GM12873 (cell line): ENCODE measurements at regions not wholly inside any gene's neighbourhood (a gene's known extent, or its start where the extent isn't known, plus 50 kb on each side); places are given as distances from the start of the nearest gene placed in this dataset.

Experiments used
- TF ChIP-seq, protein P1 (sequence below): IDR thresholded peaks from 2 replicates; pipeline ENCODE4 v1.5.1; 2012; ENCODE audit warnings: low read depth, mild to moderate bottlenecking, moderate library complexity, low read length, control low read depth; ENCODE audit not compliant: insufficient read depth; ENCODE audit errors: missing control alignments

DNA sequence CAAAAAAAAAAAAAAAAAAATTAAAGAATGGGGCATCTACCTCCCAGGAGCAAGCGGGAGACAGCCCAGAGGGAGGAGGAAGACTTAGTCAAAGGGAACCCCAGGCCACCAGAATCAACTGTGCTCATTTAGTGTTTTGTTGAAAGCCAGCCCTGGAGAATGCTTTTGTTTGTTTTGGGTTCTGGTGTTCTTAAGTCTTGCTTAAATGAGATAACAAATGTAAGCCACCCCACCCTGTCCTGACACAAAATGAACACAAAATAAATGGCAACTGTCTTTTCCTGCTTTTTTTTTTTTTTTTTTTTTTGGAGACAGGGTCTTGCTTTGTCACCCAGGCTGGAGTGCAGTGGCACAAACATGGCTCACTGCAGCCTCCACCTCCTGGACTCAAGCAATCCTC lies 165.0 kb upstream of the JARID2 start:
- TF ChIP-seq, protein P1, sequence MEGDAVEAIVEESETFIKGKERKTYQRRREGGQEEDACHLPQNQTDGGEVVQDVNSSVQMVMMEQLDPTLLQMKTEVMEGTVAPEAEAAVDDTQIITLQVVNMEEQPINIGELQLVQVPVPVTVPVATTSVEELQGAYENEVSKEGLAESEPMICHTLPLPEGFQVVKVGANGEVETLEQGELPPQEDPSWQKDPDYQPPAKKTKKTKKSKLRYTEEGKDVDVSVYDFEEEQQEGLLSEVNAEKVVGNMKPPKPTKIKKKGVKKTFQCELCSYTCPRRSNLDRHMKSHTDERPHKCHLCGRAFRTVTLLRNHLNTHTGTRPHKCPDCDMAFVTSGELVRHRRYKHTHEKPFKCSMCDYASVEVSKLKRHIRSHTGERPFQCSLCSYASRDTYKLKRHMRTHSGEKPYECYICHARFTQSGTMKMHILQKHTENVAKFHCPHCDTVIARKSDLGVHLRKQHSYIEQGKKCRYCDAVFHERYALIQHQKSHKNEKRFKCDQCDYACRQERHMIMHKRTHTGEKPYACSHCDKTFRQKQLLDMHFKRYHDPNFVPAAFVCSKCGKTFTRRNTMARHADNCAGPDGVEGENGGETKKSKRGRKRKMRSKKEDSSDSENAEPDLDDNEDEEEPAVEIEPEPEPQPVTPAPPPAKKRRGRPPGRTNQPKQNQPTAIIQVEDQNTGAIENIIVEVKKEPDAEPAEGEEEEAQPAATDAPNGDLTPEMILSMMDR, result no peak

DNA sequence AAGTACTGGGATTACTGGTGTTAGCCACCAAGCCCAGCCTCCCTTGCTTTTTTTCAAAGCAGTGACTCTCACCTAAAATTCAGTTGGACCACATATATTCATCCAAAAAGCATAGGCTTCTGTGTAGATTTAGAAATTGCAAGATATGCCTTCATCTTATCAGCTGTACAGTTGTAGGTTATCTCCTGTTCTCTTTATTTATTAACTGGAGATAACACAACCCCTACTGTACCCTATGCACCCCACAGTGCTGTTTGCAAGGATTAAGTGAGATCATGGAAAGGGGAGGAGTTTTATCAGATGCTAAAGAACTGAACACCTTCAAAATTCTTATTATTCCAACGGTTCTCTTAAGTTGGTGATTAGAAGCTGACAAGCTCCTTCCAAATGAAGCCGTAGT lies 164.4 kb upstream of the JARID2 start:
- TF ChIP-seq, protein P1, result no peak

DNA sequence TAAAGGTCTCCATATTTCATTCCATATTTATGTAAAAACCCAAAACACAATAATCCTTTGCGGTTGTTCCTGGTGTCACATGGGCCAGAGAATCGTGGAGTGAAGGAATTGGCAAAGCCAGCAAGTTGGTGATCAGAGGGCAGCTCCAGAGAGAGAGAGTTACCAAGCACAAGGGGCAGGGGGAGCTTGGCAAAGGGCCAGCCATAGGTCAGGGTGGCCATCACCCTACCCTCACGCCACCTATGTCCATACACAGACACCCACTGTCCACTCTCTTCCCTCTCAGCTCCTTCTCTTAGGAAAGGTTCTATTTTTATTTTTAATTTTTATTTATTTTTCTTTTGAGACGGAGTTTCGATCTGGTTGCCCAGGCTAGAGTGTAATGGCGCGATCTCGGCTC lies 163.2 kb upstream of the JARID2 start:
- TF ChIP-seq, protein P1, result no peak

DNA sequence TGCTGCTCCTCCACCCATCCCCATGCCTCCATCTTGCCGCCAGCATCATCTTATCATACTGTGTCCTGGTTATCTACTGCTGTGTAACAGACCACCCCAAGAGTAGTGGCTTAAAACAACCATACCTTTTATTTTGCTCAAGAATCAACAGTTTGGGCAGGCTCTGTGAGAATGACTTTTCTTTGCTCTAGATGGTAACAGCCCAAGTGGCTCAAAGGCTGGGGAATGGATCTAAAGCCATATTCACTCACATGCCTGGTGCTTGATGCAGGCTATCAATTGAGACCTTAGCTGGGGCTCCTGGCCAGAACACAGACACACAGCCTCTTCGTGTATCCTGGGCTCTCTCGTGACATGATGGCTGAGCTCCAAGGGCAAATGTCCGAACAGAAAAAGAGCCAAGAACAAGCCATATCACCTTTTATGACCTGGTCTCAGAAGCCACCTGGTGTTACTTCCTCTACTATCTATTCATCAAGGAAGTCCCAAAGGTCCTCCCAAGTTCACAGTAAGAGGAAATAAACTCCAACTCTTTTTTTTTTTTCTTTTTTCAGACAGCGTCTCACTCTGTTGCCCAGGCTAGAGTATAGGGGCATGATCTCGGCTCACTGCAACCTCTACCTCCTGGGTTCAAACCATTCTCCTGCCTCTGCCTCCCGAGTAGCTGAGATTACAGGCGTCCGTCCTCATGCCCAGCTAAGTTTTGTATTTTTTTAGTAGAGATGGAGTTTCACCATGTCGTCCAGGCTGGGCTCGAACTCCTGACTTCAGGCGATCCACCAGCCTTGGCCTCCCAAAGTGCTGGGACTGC lies 159.3 kb upstream of the JARID2 start:
- TF ChIP-seq, protein P1, result no peak

DNA sequence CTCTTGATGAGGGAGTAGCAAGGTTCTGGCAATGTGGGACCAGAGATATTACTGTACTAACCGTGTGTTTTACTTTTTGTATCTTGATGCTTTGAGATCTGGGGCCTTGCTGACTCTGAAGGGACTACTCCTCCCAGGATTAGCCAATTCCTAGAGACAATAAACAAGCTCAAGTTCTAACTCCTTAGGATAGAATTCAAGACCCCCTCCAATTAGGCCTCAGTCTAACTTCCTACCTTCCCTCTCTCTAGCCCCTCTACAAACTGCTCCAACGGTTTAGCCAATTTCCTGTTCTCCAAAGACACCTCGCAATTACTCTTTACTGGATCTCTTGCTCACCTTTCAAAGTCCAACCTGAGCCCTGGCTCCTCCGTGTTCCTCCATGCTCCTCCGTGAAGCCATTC lies 158.7 kb upstream of the JARID2 start:
- TF ChIP-seq, protein P1, result no peak

DNA sequence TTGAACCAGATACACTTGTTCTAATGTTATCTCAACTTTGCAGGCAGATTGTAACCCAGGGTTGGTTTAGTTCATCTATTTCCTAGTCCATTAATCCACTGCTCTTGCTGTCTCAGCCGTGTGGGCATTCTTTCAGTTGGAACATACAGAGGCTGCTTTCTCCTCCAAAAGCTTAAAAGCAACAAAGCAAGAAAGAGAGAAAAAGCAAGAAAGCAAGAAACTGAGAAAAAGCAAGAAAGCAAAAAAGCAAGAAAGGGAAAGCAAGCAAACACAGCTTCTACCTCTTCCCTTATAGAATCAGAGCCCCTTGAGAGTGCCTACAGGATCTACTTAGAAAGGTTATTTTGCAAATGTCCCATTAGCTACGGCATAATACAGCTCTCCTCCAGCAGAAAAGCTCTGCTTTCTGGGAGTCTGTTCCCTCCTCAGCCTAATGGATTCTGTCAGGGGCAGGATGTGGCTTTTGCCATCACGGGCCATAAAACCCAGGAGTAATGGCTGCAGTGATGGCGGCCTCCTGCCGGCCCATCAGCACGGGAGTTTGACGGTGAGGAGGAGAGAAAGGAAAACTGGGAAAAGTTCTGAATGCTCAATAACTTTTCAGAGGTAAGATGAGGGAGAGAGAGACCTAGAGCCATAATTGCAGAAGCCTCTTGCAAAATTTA lies 156.8 kb upstream of the JARID2 start:
- TF ChIP-seq, protein P1, result no peak

DNA sequence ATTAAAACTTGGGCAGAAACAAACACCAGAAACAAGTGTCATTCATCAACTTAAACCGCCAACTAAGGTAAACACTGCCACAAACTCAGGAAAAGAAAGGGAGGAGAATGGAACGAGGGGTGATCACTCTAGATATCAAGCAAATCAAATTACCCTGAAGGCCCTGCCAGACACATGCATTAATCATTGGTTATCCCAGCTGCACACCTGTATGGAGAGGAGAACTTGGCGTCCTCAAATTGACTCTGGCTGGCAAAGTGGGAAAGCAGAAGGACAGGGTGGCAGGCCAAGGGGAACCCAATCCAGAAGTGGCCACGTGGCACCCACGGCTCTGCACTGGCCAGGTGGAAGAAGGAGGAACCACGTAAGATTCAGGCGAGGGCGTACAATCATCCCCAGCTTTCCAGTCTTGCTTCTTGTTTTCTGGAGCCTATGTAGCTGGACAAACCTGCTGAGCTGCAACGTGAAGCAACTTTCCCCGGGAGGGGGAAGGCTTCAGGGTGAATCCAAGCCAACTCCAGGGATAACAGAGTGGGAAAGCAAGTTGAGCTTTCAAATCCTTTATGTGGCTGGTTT lies 156.2 kb upstream of the JARID2 start:
- TF ChIP-seq, protein P1, result no peak
